ENCODE measurements at regions not wholly inside any gene's neighbourhood (a gene's known extent, or its start where the extent isn't known, plus 50 kb on each side); places are given as distances from the start of the nearest gene placed in this dataset.
A peak's percentile ranks its signal among the peaks of the same experiment; 100 is the strongest.

- no peak for TF ChIP-seq CTCF (IDR thresholded peaks at IDR 0.05; ENCODE audit: insufficient read depth, low read length)
- DNase-seq (ENCODE audit: low read depth) = no peak
- no peak overlapping the region for H3K4me3 ChIP-seq (ENCODE audit: low read depth, low read length)
Observed at GRCh38 chr9:88596376-88596775, 61.4 kb downstream of the NXNL2 start.

GRCh38 chr9:88604836-88605511 is 70.0 kb downstream of the NXNL2 start:
- no peak overlapping the region for H3K4me3 ChIP-seq (ENCODE audit: low read depth, low read length)
- no peak for TF ChIP-seq CTCF (IDR thresholded peaks at IDR 0.05; ENCODE audit: insufficient read depth, low read length)
- no peak for DNase-seq (ENCODE audit: low read depth)

GRCh38 chr9:88605512-88606362 is 70.8 kb downstream of the NXNL2 start:
- peak; percentile 86 for DNase-seq (ENCODE audit: low read depth)
- no peak overlapping the region for H3K4me3 ChIP-seq (ENCODE audit: low read depth, low read length)
- TF ChIP-seq CTCF (IDR thresholded peaks at IDR 0.05; ENCODE audit: insufficient read depth, low read length) = no peak

DNA sequence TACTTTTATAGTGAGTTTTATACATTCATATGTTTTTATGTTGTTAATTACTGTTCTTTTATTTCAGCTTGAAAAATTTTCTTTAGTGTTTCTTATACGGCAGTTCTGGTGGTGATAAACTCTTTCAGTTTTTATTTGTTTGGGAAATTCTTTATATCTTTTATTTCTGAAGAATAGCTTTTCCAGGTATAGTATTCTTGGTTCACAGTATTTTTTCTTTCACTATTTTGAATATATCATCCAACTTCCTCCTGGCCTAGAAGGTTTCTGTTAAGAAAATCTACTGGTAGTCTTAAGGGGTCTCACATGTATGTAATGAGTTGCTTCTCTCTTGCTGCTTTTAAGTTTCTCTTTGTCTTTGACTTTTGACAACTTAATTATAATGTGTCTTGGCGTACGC is 79.4 kb downstream of the NXNL2 start:
- DNase-seq (ENCODE audit: low read depth) = no peak
- no peak for TF ChIP-seq CTCF (IDR thresholded peaks at IDR 0.05; ENCODE audit: insufficient read depth, low read length)
- no peak overlapping the region for H3K4me3 ChIP-seq (ENCODE audit: low read depth, low read length)

GRCh38 chr9:88623698-88624097 is 88.7 kb downstream of the NXNL2 start:
- no peak overlapping the region for H3K4me3 ChIP-seq (ENCODE audit: low read depth, low read length)
- peak; percentile 23 for DNase-seq (ENCODE audit: low read depth)
- TF ChIP-seq CTCF (IDR thresholded peaks at IDR 0.05; ENCODE audit: insufficient read depth, low read length) = no peak

GRCh38 chr9:88628114-88628513 is 93.1 kb downstream of the NXNL2 start:
- no peak overlapping the region for H3K4me3 ChIP-seq (ENCODE audit: low read depth, low read length)
- DNase-seq (ENCODE audit: low read depth) = peak; percentile 35
- no peak for TF ChIP-seq CTCF (IDR thresholded peaks at IDR 0.05; ENCODE audit: insufficient read depth, low read length)

Measured in fibroblast of the aortic adventitia (primary cell).